KG1 (cell line): ENCODE measurements at regions not wholly inside any gene's neighbourhood (a gene's known extent, or its start where the extent isn't known, plus 50 kb on each side); places are given as distances from the start of the nearest gene placed in this dataset.
"Not testable (repeated sequence)": the region's sequence is repeated elsewhere in the genome, so short reads cannot be mapped to it uniquely, and the experiment has no call there.

ENCODE experiments used
- DNase-seq: peaks from one replicate; lab custom pipeline; 2025; lab: John Stamatoyannopoulos, UW

DNA sequence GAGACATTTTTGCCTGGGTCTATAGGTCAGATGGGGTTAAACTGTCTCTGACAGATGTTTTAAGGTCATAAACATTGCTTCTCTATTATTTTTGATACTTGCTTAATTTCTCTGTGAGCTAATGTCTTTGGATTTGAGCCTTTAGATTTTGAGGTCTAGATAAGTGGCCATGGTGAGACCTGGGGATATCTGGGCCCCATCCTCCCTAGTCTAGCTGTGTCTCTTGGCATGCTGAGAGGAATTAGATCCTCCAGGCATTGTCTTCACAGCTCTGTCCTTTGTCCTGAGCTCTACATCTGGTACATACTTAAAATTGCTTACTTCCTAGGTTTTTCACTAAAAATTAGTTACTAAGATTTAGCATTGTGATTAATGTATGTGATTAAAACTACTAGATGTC is 265.0 kb upstream of the NPSR1 start:
- no peak for DNase-seq

DNA sequence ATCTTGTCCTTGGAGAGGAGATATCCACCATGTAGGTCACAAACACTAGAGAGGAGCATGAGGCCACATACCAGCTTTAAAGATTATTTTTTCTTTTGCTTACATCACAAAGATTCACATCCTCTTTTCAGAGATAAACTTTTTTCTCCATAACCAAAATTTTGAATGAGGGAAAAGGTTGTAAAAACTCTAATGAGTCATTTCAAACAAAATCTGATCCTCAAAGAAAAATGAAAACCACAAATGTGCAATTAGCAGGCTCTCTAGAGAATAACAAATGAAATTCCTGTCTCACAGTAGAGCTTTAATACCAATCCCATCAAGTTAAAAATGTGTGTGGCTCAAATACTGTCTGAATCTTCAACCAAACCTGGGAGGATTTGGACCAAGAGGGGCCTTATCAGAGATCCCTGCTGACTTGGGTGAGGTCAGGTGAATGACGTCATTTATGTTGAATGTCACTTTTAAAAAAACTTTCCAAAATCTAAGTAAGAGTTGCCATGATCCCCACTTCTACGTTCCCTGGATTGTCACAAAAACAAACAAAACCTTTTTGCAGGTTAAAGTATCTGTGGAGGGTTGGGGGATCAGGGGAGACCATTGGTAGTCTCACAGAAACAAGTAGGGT is 261.5 kb upstream of the NPSR1 start:
- DNase-seq = no peak

DNA sequence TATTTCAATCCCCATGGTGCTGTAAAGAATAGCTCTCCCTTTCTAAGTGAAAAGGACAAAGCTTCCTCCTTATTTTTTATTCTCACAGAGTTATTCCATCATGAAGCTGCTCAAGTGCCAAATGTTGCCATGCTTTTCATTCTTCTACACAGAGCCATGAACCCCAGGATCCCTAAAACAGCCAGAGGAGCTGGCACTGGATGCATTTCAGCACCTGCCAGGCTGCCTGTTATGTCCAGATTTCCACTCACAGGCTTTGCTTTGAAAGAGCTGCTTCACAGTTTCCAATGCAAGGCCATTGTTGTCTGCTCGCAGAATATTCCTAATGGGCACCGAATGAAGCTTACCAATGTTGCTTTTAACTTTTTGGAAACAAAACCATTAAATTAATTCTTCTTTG is 256.2 kb upstream of the NPSR1 start:
- DNase-seq = no peak

DNA sequence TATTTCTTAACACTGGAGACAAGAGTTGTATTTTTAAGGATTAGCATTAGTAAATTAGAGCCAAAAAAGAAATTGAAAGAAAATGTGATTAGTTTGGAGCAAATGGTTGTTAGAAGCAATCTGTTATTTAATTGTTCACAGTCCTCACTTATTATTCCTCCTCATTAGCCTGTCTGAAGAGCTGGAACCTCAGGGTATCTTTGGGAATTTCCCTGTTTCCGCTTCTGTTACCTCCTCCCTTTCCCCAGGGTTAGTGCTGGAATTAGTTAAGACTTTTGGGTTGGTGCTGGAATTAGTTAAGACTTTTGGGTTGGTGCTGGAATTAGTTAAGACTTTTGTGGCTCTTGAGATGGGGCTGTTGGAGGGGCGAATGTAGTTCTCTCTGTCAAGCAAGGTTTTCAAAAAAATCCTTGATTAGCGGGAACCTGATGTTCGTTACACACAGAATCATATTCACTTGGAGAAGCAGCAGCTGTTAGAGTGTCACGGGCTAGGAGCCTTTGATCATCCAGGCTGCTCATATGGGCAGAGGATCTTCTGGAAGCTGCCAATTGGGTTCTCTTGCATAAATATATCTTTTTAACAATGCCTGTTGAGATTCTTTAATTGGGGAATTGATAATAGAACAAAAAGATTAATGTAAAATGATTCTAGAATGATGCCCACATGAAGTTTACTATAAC is 251.0 kb upstream of the NPSR1 start:
- DNase-seq = no peak

DNA sequence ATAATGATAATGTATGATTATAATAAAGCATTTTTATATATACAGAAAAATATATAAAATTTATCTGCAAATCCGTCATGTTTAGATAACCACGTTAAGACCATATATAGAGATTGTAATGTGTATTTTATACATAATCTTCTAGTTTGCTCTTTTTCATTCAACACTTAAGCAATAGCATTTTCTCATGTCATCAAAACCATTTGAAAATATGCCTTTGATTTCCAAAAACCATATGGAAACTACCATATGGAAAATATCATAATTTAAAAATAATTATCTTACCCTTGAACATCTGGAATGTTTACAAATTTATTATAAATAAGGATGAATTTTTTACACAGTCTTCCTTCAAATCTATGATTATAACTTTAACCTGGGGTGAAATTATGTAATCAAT is 250.4 kb upstream of the NPSR1 start:
- no peak for DNase-seq

DNA sequence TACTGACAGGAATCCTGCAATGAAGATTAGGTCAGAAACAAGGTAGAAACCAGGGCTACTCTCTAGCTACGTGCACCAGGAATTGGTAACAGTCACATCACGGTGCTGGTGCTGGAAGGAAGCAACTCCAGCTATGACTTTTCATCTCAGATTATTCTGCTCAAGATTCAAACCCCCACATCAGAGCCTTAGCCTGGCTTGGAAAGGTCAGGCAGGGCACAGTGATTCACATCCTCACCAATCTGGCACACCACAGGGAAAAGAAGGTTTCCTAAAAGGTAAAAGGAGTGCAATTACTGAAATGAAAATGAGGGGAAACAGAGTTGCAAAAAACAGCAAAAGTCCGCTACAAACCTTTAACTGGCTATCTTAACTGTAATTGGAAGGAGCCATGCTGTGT is 240.2 kb upstream of the NPSR1 start:
- DNase-seq = no peak

DNA sequence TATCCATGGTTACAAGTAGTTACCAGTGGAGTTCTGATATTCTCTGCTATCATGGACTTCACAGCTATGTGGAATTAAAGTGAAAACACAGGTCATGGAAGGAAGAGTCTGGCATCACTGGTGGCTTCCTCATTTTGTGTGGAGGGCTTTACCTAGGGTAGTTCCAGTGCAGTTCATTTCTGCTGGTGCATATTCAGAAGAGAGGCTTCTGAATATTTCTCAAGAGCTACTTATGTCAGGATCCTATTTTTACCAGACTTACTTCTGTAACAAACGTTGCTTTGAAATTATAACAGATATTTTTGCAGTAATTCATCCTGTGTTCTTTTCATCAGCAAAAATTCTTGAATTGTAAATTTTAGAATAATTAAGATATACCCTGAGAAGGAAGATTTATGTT is 236.5 kb upstream of the NPSR1 start:
- DNase-seq = no peak

DNA sequence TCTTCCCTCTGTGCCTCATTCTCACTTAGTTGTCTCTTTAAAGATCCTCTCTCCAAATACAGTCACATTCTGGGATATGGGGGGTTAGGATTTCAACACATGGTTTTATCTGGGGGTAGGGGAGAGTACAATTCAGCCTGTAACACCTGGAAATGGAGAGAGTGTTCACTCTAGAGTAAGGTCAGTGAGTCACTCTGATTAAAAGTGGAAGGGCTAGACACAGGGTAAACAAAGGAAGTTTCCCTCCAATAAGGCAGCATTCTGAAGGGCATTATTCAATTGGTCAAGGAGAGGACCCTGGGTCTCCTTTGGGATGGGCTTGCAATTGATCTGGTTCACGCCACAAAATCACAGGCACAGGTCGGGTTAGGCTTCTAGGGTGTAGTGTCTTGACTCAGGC is 232.8 kb upstream of the NPSR1 start:
- DNase-seq = no peak

DNA sequence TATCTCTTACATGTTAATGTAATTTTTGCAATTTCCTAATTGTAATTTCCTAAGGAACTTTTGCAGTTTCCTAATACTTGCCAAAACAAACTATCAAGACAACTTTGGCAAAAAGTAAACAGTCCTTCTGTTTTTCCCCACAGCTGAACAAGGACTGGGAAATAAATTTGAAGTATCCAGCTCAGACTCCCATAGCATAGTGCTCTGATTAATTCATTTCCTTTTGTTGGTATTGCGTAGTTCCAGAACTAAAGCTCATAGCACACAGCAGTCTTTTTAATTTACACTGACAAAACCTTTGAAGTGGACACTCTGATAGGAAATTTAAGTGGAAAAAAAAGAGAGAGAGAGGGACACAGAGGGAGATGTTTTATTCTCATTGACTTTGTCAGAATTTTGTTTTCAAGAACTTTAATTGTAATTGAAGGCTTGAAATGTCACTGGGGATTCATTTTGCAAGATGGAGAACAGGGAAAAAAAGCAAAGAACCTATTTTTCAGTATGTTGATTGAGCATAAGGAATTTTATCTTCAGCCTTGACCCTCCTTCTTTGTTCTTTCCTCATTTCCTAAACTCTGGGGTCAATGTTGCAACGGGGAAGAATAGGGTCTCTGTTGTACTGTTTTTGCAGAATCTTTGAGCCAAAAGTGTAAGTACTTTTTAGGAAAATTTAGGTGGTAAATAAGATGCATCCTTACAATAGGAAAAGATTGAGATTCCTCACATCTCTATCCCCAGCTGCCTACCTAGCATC is 232.2 kb upstream of the NPSR1 start:
- no peak for DNase-seq

DNA sequence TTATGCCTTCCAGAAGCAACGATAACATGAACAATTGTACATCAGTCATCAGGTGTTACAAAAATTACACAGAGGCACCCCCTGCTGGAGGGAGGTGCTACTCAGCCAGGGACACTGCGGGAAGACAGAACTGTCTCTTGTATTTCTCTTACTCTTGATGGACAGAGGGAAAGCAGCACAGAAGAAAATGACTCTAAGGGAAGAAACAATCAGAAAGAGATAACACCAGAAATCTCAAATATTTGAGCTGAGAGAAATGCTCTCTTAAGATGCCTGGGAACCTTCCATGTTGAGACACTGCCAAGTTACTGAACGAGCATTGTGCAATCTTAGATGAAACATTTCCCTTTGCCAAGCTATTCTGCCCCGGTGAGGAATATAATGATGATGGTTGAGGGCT is 227.6 kb upstream of the NPSR1 start:
- no peak for DNase-seq

DNA sequence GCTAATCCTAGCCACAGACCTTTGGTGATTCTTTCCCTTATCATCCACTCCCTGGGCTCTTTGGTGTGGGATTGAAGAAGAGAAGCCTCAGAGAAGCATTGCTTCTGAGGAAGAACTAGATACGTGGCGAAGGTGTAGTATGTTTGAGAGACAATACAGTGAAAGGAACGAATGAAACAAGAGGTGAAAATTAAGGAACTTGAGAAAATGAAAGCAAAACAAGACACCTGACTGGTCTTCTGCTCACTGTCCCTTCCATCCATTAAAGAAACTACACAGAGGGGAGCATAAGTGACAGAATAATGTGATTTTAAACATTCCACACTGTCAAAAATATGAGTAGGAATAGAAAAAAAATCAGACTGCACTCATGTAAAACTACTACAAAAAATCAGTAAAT is 219.6 kb upstream of the NPSR1 start:
- DNase-seq = peak; percentile 1

DNA sequence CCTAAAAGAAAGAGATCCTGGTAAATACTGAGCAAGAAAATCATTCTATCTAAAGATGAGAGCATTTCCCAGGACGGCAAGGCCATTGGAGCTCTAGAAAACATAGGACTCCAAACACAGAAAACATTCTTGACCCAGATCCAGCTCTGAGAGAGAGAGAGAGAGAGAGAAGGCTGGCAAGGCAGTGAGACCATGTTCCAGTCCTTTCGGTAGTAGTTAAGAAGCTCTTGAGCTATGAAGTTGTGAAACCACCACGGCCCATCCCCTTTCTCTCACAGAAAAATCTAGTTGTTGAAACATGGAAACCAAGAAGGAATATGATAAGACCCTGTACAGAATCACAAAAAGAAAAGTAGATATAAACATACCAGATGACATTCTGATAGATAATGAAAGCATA is 212.4 kb upstream of the NPSR1 start:
- DNase-seq = no peak

DNA sequence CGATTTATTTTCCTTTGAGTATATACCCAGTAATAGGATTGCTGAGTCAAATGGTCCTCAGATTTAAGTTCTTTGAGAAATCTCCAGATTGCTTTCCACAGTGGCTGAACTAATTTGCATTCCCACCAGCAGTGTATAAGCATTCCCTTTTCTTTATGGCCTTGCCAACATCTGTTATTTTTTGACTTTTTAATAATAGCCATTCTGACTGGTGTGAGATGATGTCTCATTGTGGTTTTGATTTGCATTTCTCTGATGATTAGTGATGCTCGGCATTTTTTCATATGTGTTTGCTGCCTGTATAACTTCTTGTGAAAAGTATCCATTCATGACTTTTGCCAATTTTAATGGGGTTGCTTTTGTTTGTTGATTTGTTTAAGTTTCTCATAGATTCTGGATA is 209.5 kb upstream of the NPSR1 start:
- DNase-seq = not testable (repeated sequence)

DNA sequence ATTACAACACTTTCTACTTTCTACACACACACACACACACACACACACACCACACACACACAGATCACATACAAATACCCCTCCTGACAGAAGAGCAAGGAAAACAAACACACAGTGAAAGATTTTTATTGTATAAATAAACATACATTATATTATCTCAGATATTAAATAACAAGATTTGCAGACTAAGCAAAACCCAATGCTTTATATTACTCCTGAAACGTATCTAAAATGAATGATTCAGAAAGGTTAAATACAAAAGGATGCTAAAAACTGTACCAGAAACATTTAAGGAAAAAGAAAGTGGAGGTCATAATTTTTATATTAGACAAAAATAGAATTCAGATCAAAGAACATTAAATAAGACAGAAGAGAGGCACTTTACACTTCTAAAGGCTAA is 208.3 kb upstream of the NPSR1 start:
- DNase-seq = no peak

DNA sequence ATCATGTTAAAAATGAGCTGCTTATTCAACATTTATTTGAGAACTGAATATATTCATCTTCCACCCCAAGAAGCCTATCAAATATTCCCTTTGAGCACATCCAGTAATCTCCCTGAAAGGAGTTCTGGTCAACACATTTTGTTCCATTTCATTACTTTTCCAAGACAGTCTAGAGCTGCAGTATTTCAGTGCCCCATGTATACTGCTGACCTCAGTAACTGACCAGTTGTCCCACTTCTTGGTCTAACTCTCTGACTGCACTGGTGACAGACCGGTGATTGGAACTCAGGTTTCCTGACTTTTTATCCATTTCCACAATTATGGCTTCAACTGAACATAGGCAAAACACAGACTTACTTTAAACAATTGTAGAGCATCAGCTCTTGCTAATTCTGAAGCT is 206.8 kb upstream of the NPSR1 start:
- no peak for DNase-seq

DNA sequence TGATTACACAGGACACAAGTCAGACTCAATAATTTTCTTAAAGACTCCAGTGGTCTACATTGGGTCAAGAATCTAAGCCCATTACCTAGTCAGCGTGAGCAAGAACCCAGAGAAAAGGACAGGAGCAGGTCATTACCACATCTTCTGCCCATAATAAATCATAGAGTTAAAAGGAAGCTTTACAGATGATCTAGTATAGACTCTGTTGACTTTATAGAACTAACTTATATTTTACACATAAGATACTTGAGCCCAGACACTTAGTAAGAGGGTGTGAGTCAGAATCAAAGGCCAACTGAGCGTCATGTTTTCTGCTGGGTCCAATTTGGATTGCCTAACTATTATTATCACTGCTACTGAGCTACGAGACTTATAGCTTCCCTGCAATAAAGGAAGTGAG is 206.1 kb upstream of the NPSR1 start:
- no peak for DNase-seq

DNA sequence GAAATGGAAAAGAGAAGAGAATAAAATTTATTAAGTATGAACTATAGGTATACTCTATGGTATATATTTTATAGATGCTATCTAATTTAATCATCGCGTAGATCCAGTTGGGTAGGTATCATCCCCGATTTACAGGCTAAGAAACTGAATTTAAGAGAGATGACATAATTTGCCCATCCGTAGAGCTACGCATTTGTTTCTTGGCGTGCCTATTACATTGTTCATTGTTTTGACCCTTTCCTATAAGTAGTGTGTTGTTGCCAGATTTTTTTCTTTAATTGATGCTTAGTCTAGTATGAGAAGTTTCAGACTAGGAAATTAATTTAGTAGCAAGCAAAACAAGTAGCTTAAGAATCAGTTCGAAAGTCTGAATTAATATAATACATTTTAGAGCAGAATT is 205.7 kb upstream of the NPSR1 start:
- DNase-seq = no peak

DNA sequence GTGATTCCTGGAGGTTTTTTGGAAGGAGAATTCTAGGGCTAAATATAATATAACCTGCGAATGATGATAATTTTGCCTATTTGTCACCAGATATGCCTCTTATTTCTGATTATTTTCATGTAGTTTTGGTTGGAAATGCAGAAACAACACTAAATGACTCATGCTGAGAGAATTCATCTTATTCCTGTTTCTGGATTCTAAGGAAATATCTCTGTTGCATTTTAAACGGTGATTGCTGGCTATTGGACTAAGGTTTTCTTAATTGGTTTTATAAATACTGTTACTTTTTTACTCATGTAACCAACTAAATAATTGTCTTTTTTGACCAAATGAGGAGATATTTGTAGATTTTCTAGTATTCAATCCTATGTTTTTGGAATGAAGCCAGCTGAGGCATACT is 204.9 kb upstream of the NPSR1 start:
- DNase-seq = no peak

DNA sequence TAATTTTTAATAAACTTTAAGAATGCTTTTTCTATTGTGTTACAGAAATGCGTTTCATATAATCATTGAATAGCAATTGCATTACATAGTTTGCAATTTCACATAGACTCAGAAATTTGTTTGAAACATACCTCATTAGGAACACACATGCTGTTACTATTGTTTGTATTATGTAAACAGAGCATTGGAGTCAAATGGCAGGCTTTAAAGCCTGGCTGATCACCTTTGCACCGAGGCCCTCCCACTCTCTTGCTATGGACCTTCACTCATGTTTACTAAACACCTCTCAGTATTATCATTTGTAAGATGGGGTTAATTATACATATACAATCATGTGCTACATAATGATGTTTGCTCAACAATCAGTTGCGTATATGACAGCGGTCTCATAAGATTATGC is 203.6 kb upstream of the NPSR1 start:
- DNase-seq = no peak

DNA sequence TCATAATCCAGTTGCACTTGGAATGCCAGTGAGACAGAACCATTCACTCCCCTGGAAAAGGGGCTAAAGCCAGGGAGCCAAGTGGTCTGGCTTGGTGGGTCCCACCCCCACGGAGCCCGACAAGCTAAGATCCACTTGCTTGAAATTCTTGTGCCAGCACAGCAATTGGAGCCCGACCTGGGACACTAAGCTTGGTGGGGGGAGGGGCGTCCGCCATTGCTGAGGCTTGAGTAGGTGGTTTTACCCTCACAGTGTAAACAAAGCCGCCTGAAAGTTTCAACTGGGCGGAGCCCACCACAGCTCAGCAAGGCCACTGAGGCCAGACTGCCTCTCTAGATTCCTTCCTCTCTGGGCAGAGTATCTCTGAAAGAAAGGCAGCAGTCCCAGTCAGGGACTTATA is 200.7 kb upstream of the NPSR1 start:
- DNase-seq = no peak

DNA sequence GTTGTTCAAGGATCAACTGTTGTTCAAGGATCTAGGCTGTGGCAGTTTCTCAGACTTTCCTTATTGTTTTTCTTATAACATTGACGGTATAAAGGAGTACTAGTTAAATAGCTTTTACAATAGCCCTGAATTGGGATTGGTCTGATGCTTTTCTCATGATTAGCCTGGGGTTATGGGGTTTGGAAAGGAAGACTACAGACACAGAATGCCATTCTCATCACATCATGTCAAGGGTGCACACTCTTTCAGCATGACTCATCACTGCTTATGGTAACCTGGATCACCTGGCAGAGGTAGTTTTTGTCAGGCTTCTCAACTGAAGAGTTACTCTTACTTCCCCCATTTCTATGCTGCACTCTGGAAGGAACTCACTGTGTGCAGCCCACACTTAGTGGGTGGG is 194.2 kb upstream of the NPSR1 start:
- no peak for DNase-seq

DNA sequence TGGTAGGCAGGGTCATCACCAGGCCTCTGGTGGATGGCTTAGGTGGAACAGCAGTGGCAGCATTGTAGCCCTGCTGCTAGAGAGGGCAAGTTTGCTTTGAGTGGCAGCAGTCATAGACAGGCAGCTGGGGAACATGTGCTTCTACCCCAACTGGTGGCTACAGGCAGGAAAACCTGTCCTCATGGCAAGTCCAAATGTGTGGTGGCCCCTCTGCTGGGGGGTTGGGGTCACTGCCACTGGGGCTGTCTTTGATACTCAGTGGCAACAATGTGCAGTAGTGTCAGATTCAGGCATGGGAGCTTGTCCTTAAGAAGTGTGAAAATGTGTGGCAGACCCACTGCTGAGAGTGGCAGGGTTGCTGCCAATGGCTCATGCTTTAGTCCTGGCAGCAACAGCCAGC is 186.2 kb upstream of the NPSR1 start:
- no peak for DNase-seq

DNA sequence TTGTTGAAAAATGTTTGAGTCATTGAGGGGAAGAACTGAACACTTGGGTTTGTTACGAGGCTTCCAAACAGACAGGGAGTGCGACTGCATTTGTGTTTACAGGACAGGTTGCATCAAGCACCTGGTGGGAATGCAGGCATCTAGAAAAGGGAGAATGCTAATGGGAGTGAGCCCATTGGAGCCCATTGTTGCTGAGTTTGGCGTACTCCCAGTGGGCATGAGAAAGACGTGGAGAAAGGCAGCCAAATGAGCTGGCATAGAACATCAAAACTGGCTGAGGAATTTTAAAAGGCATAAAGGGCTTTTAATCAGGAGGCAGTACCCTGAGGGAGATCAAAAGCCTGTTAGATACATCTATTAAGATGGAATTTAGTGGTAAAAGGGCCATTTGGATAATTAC is 171.6 kb upstream of the NPSR1 start:
- no peak for DNase-seq
